KG1 (cell line): ENCODE measurements at regions not wholly inside any gene's neighbourhood (a gene's known extent, or its start where the extent isn't known, plus 50 kb on each side); places are given as distances from the start of the nearest gene placed in this dataset.
"Not testable (repeated sequence)": the region's sequence is repeated elsewhere in the genome, so short reads cannot be mapped to it uniquely, and the experiment has no call there.

ENCODE experiments used
- DNase-seq: peaks from one replicate; lab custom pipeline; 2025; lab: John Stamatoyannopoulos, UW

DNA sequence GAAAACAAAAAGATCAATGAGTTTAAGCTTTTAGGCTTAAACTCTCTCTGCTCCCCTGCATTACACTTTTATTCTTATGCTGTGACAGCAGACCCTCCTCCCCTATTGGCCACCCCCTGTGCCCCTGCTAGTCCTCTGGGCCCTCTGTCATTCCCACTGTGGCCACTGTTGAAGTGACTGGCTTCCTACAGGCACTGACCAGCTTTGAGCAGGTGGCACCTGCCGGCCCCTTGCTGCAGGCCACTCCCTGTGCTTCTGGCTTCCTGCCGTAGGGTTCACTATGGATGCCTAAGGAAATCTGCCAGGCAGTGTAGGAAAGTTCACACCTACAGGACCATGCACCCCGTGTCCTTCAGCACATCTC is 156.5 kb upstream of the L3MBTL4 start:
- no peak for DNase-seq

DNA sequence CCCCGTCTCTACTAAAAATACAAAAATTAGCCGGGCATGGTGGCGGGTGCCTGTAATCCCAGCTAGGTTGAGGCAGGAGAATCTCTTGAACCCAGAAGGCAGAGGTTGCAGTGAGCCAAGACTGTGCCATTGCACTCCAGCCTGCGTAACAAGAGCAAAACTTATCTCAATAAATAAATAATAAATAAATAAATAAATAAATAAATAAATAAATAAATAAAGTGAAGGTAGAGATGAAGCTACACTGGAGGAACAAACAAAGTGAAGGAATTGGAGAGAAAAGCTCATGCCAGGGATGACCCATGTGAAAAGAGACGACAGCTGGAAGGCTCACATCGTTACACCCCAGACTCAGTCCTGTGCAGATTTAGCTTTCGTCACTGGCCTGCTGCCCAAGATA is 157.3 kb upstream of the ARHGAP28 start:
- not testable (repeated sequence) for DNase-seq

DNA sequence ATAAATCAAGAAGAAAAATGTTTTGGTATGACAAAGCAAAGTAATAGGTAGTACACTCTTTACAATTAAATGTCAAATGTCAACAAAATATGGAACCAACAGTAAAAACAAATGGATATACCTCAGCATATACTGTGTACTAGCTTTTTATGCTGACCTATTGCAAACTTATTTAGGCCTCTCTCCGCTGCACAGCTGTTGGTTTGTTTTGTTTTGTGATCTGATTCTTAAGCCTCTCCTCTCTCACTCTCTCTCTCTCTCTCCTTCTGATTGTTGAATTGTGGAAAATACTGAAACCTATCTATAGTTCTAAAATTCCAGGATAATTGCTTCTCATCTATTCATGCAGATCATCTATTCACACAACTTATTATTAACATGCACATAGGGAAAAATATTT is 154.9 kb upstream of the ARHGAP28 start:
- no peak for DNase-seq

DNA sequence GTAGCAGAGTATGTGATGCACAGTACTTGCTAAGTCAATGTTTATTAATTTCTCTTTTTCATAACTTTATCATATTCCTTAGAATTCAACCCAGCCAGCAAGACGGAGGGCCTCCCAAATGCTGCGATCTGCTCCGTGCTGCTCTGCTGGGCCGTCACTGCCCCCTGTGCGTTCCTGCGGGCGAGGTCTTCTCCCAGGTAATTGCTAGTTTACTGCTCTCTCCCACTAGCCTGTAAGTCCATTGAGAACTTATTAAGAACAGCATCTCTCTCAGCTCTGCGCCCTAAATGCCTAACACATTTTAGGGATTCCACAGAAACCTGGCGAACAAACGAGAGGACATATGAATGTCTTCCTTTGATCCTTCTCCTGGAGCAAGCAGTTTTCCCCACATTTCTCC is 153.6 kb upstream of the ARHGAP28 start:
- no peak for DNase-seq

DNA sequence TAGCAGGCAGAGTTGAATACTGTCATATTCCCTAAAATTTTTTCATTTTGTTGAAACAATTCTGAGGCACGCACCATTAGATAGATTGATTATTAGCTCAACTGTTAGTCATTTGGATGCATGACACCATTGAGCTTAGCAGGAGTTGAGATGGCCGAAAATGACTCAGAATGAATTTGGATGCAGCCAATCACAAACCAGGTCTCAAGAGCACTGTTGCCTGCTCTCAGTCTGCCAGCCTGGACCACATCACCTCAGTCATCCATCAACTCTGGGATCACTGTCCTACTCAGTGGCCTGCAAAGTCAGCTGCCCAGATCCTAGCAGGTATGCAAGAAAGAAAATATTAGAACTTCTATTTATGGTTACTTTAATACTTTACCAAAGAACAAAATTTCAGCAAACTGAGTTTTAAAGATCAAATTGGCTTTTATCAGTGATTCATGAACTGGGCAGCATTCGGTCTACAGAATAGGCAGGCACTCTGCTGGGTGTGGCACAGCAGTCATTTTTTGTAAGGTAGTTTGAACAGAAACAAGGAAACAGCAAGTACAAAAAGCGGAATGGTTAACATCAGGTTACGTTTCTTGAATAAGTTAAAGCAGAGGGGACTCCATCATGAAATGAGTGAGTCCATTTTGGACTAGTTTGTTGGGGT is 152.7 kb upstream of the ARHGAP28 start:
- DNase-seq: no peak

DNA sequence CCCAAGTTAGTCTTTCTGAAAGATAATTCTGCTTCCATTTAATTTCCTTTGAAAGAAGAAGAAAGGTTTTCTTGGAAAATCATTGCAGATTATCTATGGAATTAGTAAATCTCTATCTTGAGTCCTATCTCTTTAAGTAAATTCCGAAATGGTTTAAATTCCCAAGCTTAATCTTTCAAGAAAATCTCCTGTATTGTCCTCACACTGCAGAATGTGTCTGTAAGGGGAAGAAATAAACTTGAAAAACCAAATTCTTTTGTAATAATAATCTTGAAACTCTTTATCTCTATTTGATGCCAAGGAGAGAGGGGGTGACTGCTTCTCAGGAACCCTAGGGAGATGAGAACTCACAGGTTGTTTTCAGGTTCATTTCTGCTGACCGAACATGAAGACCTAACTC is 150.8 kb upstream of the ARHGAP28 start:
- DNase-seq: no peak

DNA sequence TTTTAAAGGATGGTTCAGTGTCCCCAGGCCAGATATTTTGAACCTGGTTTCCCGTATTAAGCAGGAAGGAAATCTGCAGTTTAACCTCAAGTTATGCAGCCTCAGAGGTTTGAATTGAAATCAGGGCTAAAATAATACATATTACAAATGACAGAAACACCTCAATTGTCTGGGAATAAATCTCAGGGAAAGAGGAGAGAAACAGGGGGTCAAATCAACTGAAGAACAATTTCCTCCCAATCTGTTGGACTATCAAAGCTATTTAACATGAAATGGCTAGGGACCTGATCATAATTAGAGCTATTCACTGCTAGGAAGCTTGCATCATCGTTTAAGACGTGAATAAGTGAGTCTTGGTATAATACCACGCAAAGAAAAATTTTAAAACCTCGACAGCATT is 150.0 kb upstream of the ARHGAP28 start:
- no peak for DNase-seq

DNA sequence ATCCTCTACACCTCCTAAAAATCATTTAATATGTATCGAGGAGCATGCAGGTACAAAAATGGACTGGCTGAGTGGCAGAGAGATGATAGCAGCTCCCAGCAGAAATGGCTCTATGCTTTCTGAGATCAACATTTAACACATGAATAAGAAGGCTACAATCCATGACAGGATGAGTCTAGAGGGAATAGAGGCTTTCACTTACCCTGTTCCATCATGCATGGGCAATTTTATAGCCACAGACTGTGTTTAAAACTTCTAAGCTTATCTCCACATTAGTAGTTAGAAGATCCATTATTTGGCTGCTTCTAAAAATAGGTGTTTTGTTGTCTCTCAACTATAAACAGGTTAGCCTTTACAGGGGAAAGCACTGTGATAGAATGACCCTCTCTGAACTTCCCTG is 149.1 kb upstream of the ARHGAP28 start:
- DNase-seq: no peak

DNA sequence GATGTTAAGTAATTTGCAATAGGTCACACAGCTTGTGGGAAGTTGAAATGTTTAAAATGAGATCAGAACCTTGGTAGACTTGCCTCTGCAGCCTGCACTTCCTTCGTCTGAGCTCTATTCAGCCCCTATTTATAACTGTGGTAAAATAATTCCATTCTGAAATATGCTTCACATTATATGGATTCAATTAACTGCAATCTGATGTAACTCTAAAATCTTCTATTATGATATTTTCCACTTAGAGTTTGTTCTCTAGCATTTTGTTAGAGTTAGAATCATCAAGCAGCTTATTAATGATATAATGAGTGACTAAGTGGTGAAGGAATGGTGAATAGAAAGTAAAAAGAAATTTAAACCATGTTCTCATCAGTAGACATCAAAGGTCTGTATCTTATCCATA is 139.6 kb upstream of the ARHGAP28 start:
- no peak for DNase-seq

DNA sequence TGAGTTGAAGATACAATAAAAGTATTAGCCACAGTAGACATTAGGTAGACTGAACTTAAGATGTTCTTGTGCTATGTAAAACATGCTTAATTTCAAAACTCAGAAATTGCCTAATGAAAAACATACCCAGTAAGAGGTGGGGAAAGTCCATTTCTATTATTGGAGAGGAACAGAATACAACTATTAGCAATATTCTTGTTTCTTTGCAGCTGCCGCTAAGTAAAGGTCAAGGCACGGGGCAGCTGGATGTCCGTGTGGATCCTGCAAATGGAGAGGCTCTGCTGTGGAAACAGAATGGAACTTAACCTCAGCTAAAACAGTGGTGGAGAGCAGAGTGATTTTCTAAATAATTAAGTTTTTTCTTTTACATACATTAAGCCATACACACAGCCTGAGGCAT is 139.2 kb upstream of the ARHGAP28 start:
- DNase-seq: no peak

DNA sequence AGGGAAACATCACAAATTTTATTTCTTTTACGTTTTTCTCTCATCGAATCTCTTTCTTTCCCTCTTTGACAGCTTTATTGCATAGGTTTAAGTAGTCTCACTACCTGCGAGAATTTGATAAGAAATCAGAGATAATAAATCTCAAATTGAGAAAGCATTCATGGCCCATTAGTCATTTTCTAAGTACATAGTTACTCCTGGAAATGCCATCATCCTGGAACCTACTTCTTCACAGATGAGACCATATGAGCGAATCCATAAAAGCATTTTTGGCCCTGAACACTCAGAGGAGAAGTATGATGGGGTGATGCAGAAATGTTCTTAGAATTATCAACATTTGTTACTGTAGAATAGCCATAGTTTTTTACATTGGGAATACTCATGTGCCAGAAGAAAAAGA is 138.0 kb upstream of the ARHGAP28 start:
- DNase-seq: no peak

DNA sequence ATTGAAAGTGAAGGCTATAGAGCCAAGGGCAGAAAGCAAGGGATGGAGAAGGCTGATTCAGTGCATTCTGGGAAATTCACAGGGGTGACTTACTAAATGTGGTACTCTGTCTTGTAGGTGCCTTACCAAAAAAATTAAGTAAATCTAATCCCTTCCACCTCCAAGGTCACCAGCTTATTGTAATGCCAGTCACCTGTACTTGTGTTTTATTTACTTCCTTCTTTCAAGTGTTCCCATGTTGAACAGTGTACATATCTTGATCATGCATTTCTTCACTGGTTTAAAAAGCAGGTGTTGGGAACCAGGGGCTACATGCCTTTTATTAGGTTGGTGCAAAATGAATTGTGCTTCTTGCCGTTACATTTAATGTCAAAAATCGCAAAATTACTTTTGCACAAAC is 137.0 kb upstream of the ARHGAP28 start:
- DNase-seq: no peak

DNA sequence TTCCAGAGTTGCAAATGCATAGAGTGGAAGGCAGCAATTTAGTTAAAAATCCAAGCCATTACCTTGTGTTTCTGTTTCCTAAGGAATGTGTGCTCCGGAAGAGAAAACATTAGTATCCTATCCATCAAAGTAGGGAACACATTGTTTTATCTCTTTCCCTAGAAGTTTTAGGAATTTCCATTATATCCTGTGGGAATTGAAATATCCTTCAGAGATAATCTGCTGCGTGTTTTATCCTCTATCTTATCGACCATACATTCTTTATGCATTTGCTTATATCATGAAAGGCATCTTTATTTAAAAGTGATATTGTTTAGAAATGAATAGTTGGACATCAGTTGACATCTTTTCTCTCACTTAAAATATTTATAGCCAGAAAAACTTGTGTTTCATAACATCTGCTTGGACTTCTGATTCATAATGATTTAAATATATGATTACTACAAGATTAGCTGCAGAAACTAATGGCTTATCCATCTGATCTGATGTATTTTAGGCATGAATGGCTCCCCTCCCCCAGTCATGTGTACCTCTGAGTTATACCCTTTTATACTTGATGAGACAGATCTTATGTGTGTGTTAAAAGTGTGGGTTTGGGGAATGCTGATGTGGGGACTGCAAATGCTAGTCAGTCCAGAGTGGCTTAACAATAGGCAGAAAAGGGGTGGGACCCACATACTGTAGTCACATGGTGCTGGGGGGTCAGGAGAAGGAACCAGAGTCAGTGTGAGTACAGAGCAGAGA is 136.2 kb upstream of the ARHGAP28 start:
- DNase-seq: no peak

DNA sequence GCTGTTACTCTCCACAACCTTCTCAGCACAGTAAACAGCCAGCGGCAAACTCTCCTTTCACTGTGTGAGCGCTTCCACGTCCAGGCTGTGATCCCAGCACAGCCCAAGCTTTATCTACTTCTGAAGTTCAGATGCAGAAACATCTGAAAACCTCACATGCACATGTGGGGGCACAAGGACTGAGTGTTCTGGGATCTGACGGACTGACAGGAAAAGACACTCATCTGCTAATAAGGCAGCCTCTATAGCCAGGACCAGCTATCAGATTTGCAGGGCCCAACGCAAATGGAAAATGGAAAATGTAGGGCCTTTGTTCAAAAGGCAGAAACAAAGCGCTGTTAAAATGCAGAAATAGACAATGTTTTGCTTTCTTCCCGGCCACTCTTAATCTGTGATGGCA is 133.8 kb upstream of the ARHGAP28 start:
- no peak for DNase-seq

DNA sequence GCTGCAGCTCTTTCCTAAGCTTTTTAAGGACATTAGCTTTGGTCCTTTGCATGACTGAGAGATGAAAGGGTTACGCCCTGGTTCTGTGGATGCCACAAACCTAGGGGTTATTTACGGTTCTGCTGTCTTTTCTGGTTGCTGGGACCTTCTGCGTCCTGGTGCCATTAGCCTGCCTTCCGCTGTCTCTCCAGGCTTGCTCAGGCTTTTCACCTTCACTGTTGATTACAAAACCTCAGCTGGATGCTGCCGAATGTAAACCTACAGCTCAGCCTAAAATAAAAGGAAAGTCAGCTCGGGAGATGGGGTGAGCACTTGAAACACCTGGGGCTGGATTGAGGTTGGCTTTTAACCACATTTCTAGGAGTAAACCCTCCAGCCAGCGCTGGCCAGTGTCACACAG is 130.9 kb upstream of the ARHGAP28 start:
- DNase-seq: no peak

DNA sequence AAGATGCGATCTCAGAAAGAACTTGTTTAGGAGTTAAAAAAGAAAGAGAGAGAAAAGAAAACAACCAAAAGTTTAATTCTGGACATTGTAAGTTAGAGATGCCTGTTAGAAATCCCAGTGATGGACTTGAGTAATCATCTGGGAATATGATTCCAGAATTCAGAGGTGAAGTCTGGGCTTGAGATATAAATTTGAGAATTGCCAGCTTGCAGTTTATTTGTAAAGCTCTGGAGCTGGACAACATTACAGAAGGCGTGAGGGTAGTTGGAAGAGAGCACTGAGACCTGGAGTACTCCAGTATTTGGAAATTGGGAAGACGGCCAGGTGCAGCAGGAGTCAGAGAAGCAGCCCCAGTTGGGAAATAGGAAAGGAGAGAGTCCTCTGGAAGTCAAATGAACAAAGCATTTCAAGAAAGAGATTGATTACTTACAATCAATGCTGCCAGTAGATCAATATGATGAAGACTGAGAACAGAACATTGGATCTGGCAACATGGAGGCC is 128.8 kb upstream of the ARHGAP28 start:
- DNase-seq: no peak

DNA sequence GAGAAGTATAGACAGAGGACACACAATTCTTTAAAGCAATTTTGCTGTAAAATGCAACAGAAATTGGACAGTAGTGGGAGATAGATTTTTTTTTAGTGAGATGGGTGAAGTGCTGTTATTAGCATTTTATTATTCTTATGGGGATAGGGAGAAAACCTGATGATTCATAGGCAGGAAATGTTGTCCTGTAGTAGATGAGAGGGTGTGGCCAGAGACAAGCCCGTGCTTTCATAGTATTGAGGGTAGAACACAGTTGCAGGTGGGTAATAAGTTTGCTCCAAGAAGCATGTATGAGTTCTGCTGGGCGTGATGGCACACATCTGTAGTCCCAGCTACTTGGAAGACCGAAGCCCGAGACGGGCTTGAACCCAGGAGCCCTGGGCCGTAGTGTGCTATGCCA is 128.3 kb upstream of the ARHGAP28 start:
- DNase-seq: no peak

DNA sequence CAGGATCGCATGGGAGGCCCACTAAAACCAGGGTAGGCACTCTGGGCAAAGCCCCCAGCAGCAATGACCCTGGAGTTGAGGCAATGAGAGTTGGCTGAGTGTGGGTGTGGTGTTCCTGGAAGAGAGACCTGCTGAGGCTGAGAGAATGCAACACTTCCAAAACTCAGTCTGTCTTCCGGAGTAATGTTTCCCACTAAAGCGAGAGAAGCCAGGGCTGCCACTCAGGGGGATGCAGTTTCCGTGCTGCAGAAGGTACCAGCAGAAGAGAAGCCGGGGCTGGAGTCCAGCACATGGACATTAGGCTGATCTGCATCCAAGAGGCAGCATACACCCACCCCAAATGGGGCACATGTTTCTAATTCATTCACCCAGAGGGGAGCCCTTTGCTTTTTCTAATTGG is 127.2 kb upstream of the ARHGAP28 start:
- DNase-seq: no peak

DNA sequence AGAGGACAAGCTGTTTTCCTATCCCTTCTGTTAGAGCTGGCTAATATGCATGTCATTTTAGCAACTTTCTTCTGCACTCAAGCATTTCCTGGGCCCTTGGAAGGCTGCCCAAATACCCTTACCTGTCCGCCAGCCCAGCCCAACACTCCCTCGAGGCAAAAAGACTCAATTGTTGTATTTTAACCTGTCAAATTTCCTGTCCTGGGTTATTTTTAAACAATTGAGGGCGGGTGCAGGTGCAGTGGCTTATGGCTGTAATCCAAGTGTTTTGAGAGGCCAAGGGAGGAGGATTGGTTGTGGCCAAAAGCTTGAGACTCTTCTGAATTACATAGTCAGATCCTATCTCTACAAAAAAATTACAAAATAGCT is 125.0 kb upstream of the ARHGAP28 start:
- no peak for DNase-seq

DNA sequence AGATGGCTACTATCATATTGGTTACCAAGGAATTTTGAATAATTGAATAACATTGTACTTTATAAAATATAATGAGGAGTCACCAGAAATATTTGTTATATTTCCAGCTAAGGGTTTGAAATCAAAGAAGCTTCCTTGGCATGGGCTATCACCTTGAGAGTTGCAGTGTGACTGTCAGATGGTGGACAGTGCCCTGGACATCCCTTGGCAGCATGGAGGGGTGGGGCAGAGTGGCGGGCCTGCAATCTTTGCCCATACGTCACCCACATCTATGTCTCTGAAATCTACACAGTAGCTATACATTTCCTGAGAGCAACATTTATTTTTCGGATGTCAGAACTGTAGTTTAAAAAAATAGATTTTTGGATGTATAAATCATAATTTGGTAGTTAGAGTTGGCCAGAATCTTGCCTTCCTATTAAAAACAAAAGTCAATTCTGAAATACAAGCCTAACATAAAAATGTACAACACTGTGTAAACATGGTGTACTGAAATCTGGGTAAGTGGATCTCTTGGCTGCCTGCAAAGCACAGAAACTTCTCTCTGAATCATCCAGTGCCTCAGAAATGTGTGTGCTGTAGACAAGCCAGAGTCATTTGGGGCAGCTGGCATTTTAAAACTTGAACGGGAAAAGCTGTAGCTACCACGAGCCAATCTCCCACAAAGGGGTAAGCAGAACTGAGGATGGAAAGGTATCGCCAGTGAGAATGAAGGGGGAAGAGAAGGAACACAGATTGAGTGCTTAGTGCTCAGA is 124.2 kb upstream of the ARHGAP28 start:
- DNase-seq: no peak

DNA sequence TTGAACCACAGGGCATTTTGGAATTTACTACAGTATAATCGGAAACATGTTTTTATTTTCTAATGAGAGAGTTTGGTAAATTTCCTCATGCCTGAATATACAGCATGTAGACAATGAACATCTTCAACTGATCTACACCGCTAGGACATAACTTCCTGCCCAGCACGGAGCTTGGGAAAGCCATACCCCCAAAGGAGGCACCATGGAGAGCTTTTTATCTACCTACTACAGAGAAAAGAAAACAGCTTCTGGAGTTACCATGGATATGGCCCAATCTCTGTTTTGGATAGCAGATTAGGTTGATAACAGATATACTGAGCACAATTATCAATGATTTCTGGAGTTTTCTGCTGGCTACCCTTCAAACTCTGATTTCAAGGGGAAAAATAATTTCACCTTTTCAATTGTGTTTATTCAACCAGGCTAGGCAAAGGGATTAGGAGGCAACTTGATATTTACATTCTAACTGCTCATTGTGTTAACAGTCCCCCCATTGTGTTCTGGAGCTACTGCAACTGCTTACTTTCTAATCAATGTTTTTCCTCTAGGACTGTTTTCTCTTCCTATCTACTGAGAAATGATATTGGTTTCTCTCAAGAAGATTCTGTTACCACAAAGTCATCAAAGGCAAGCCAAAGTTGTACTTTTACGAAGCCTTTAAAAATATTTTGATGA is 123.0 kb upstream of the ARHGAP28 start:
- no peak for DNase-seq

DNA sequence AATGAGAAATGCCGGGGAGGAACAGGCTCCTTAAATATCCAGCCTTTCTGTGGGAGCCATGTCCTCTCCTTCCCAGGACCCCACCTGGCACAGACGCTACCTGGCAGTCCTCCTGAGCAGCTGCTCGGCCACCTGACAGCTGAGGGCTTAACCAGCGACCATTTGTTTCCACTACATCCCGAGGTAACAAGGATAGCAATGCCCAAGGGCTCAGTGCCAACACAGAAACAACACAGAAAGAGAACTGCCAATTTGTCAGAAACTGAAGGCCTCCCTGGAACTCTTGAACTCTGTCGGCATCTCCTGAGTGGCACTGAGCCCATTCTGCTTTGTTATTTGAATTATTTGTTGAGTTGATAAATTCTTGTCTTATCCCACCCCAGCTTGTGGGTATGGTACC is 122.2 kb upstream of the ARHGAP28 start:
- no peak for DNase-seq
